GM21526 (cell line): ENCODE measurements at regions not wholly inside any gene's neighbourhood (a gene's known extent, or its start where the extent isn't known, plus 50 kb on each side); places are given as distances from the start of the nearest gene placed in this dataset.
"Not testable (repeated sequence)": the region's sequence is repeated elsewhere in the genome, so short reads cannot be mapped to it uniquely, and the experiment has no call there.

Experiments
- ATAC-seq: cut with Tn5 transposase; IDR thresholded peaks from one replicate; pipeline ENCODE4 v1.9.1; 2021; ENCODE audit warnings: moderate library complexity; ENCODE audit not compliant: unreplicated experiment, low FRiP score

- ATAC-seq, result peak; percentile 99
Measured at GRCh38 chr4:84235126-84235944, 263.8 kb downstream of the NKX6-1 start.

- ATAC-seq, result no peak
Measured at GRCh38 chr4:84232309-84233095, 266.6 kb downstream of the NKX6-1 start.

GRCh38 chr4:84231539-84232055 lies 267.5 kb downstream of the NKX6-1 start:
- ATAC-seq, result no peak

GRCh38 chr4:84224522-84224921 lies 274.6 kb downstream of the NKX6-1 start:
- ATAC-seq, result no peak

- ATAC-seq, result no peak
Measured at GRCh38 chr4:84221704-84222103, 277.4 kb downstream of the NKX6-1 start.

- ATAC-seq, result no peak
Measured at GRCh38 chr4:84220990-84221389, 278.1 kb downstream of the NKX6-1 start.

- no peak for ATAC-seq
Measured at GRCh38 chr4:84219656-84220055, 279.4 kb downstream of the NKX6-1 start.

- ATAC-seq, result no peak
Measured at GRCh38 chr4:84218031-84218430, 281.1 kb downstream of the NKX6-1 start.

GRCh38 chr4:84215217-84215616 lies 283.9 kb downstream of the NKX6-1 start:
- ATAC-seq, result no peak

GRCh38 chr4:84206226-84206625 lies 292.9 kb downstream of the NKX6-1 start:
- not testable (repeated sequence) for ATAC-seq

- no peak for ATAC-seq
Measured at GRCh38 chr4:84189144-84189543, 309.9 kb downstream of the NKX6-1 start.

- no peak for ATAC-seq
Measured at GRCh38 chr4:84179409-84179808, 319.7 kb downstream of the NKX6-1 start.

GRCh38 chr4:84177831-84178542 lies 321.1 kb downstream of the NKX6-1 start:
- no peak for ATAC-seq

- no peak for ATAC-seq
Measured at GRCh38 chr4:84176016-84176415, 323.1 kb downstream of the NKX6-1 start.

- ATAC-seq, result no peak
Measured at GRCh38 chr4:84171871-84172270, 327.2 kb downstream of the NKX6-1 start.

GRCh38 chr4:84167564-84167963 lies 331.5 kb downstream of the NKX6-1 start:
- ATAC-seq, result no peak

GRCh38 chr4:84167093-84167492 lies 332.0 kb downstream of the NKX6-1 start:
- ATAC-seq, result no peak

- no peak for ATAC-seq
Measured at GRCh38 chr4:84166486-84166885, 332.6 kb downstream of the NKX6-1 start.

GRCh38 chr4:84164201-84164600 lies 334.9 kb downstream of the NKX6-1 start:
- ATAC-seq, result no peak

GRCh38 chr4:84159762-84160161 lies 339.3 kb downstream of the NKX6-1 start:
- ATAC-seq, result no peak

GRCh38 chr4:84158670-84159069 lies 340.4 kb downstream of the NKX6-1 start:
- ATAC-seq, result no peak
